GM23338 (cell line): ENCODE measurements at regions not wholly inside any gene's neighbourhood (a gene's known extent, or its start where the extent isn't known, plus 50 kb on each side); places are given as distances from the start of the nearest gene placed in this dataset.
A peak's percentile ranks its signal among the peaks of the same experiment; 100 is the strongest.

Source experiments
- ATAC-seq: fragments of 200-7000 bp; cut with Tn5 transposase; 3 replicates; pipeline ENCODE4 v1.9.1; 2020
- DNase-seq: peaks from one replicate; pipeline ENCODE4 v3.0.0-alpha.2; 2015; ENCODE audit warnings: low spot score
- H2AFZ ChIP-seq: fragments of 200-600 bp; sonication (generic); 2 replicates; pipeline ENCODE4 v1.8.0; 2016; ENCODE audit warnings: antibody characterized with exemption, mild to moderate bottlenecking, moderate library complexity
- H3F3A ChIP-seq: fragments of 200-600 bp; sonication (generic); replicated peaks from 2 replicates; pipeline ENCODE4 v1.8.0; 2017; ENCODE audit warnings: antibody characterized with exemption, mixed run types, low read depth
- H3K27ac ChIP-seq: fragments of 200-600 bp; sonication (generic); 2 replicates; pipeline ENCODE4 v1.6.1; 2016; ENCODE audit warnings: low read depth
- H3K27me3 ChIP-seq: fragments of 200-600 bp; sonication (generic); 2 replicates; pipeline ENCODE4 v1.8.0; 2016; ENCODE audit warnings: mild to moderate bottlenecking, mixed run types, moderate library complexity; ENCODE audit not compliant: insufficient read depth
- H3K36me3 ChIP-seq: fragments of 200-600 bp; sonication (generic); 2 replicates; pipeline ENCODE4 v1.8.0; 2016; ENCODE audit warnings: mild to moderate bottlenecking; ENCODE audit not compliant: insufficient read depth
- H3K4me1 ChIP-seq: fragments of 200-600 bp; sonication (generic); 2 replicates; pipeline ENCODE4 v1.8.0; 2016; ENCODE audit warnings: mild to moderate bottlenecking, moderate library complexity; ENCODE audit not compliant: insufficient read depth
- H3K4me2 ChIP-seq: fragments of 200-600 bp; sonication (generic); 2 replicates; pipeline ENCODE4 v1.7.1; 2017; ENCODE audit warnings: mixed run types
- H3K4me3 ChIP-seq: fragments of 200-600 bp; sonication (generic); 2 replicates; pipeline ENCODE4 v1.6.1; 2016; ENCODE audit warnings: mixed run types
- H3K79me2 ChIP-seq: fragments of 200-600 bp; sonication (generic); replicated peaks from 2 replicates; pipeline ENCODE4 v1.8.0; 2017; ENCODE audit warnings: mild to moderate bottlenecking; ENCODE audit not compliant: insufficient read depth
- H3K9me2 ChIP-seq: fragments of 200-600 bp; sonication (generic); 2 replicates; pipeline ENCODE4 v1.8.0; 2017; ENCODE audit not compliant: insufficient read depth
- H4K20me1 ChIP-seq: fragments of 200-600 bp; sonication (generic); replicated peaks from 2 replicates; pipeline ENCODE4 v1.8.0; 2017; ENCODE audit warnings: mild to moderate bottlenecking; ENCODE audit not compliant: insufficient read depth
- H3K27ac Mint-ChIP-seq: 2 replicates; pipeline ENCODE4 v1.8.0; 2020; ENCODE audit warnings: inconsistent platforms, mild to moderate bottlenecking, moderate library complexity, mixed read lengths
- H3K27me3 Mint-ChIP-seq: 3 replicates; pipeline ENCODE4 v1.8.0; 2022; ENCODE audit warnings: low read depth, mild to moderate bottlenecking, moderate library complexity, mixed read lengths, inconsistent platforms; ENCODE audit not compliant: insufficient read depth, poor library complexity
- H3K36me3 Mint-ChIP-seq: 3 replicates; pipeline ENCODE4 v1.8.0; 2021; ENCODE audit warnings: low read depth, mild to moderate bottlenecking, inconsistent platforms, moderate library complexity, mixed read lengths
- H3K4me1 Mint-ChIP-seq: 3 replicates; pipeline ENCODE4 v1.8.0; 2020; ENCODE audit warnings: mild to moderate bottlenecking, inconsistent platforms, mixed read lengths
- H3K4me3 Mint-ChIP-seq: 3 replicates; pipeline ENCODE4 v1.8.0; 2021; ENCODE audit warnings: moderate library complexity, mild to moderate bottlenecking, inconsistent platforms, mixed read lengths
- H3K9me3 Mint-ChIP-seq: 3 replicates; pipeline ENCODE4 v1.8.0; 2020; ENCODE audit warnings: moderate library complexity, mild to moderate bottlenecking, inconsistent platforms, mixed read lengths
- CREB1 ChIP-seq: fragments of 250-450 bp; sonication (Bioruptor Pico); IDR thresholded peaks from 2 replicates; pipeline ENCODE4 v1.5.0; 2020; ENCODE audit warnings: low read depth, mild to moderate bottlenecking, moderate library complexity
- CTCF ChIP-seq, 2 experiments: fragments of 200-600 bp in 1 of 2; sonication (generic) in 1 of 2; conservative IDR thresholded peaks; 2 replicates each; pipeline versions ENCODE4 v1.5.1 to v1.6.1; 2016 to 2017; ENCODE audit warnings: antibody characterized with exemption in 2 of 2, low read depth in 2 of 2, mild to moderate bottlenecking in 2 of 2, moderate library complexity in 1 of 2
- ETS1 ChIP-seq: IDR thresholded peaks from 2 replicates; pipeline ENCODE4 v1.6.1; 2016; ENCODE audit warnings: antibody characterized with exemption
- EZH2 ChIP-seq: fragments of 200-600 bp; sonication (generic); IDR thresholded peaks from one replicate; pipeline ENCODE4 v1.8.0; 2017; ENCODE audit warnings: antibody characterized with exemption, mild to moderate bottlenecking, low read depth; ENCODE audit not compliant: unreplicated experiment
- EZH2phosphoT487 ChIP-seq: fragments of 200-600 bp; sonication (generic); IDR thresholded peaks from one replicate; pipeline ENCODE4 v1.8.1; 2018; ENCODE audit warnings: antibody characterized with exemption; ENCODE audit not compliant: unreplicated experiment
- JUNB ChIP-seq: IDR thresholded peaks from one replicate; pipeline ENCODE4 v1.6.1; 2016; ENCODE audit warnings: antibody characterized with exemption; ENCODE audit not compliant: unreplicated experiment
- NANOG ChIP-seq: IDR thresholded peaks from 2 replicates; pipeline ENCODE4 v1.6.1; 2016; ENCODE audit warnings: antibody characterized with exemption, borderline replicate concordance
- POLR2AphosphoS5 ChIP-seq: IDR thresholded peaks from 2 replicates; pipeline ENCODE4 v1.6.1; 2016; ENCODE audit warnings: antibody characterized with exemption, low read depth
- REST ChIP-seq: IDR thresholded peaks from one replicate; pipeline ENCODE4 v1.6.1; 2018; ENCODE audit warnings: antibody characterized with exemption; ENCODE audit not compliant: unreplicated experiment
- STAT1 ChIP-seq: IDR thresholded peaks from one replicate; pipeline ENCODE4 v1.6.1; 2016; ENCODE audit warnings: antibody characterized with exemption; ENCODE audit not compliant: unreplicated experiment
- ZNF114 ChIP-seq: fragments of 250-450 bp; sonication (Bioruptor Pico); IDR thresholded peaks from 2 replicates; pipeline ENCODE4 v1.5.0; 2020; ENCODE audit warnings: mild to moderate bottlenecking, moderate library complexity
- ZNF331 ChIP-seq: fragments of 250-450 bp; sonication (Bioruptor Pico); IDR thresholded peaks from 2 replicates; pipeline ENCODE4 v1.5.0; 2020; ENCODE audit warnings: low read depth, mild to moderate bottlenecking, moderate library complexity
- TF ChIP-seq, protein P1 (sequence below): fragments of 250-450 bp; sonication (Bioruptor Pico); IDR thresholded peaks from 2 replicates; pipeline ENCODE4 v1.5.0; 2020; ENCODE audit warnings: mild to moderate bottlenecking, moderate library complexity

GRCh38 chr11:106218106-106218505 lies 140.6 kb downstream of the AASDHPPT start:
- no peak overlapping the region for H3K4me3 Mint-ChIP-seq
- Histone ChIP-seq H3K4me3 (no peak overlapping the region), H3K79me2 (no peaks in the 10 kb centered on the region), H2AFZ (peak overlapping the region; percentile 3; the same call in 1 of the 2 replicates), H3K4me2 (no peak overlapping the region), H4K20me1 (no peaks in the 10 kb centered on the region), H3K9me2 (peaks cover 7% of the 10 kb centered on the region; the same call in 1 of the 2 replicates), H3K27me3 (no peaks in the 10 kb centered on the region), H3K27ac (no peak overlapping the region), H3K36me3 (peaks cover 6% of the 10 kb centered on the region; the same call in 1 of the 2 replicates), H3K4me1 (no peaks in the 10 kb centered on the region), H3F3A (no peaks in the 10 kb centered on the region)
- TF ChIP-seq JUNB (no peak), ETS1 (no peak), EZH2 (no peak), EZH2phosphoT487 (no peak), REST (no peak), CTCF (conservative IDR thresholded peaks at IDR 0.05; ENCODE audit: low read depth in 2 of 2) (no peak), POLR2AphosphoS5 (no peak), NANOG (no peak), ZNF114 (no peak), ZNF331 (CRISPR knock-in tag) (no peak), STAT1 (no peak), CREB1 (no peak)
- TF ChIP-seq, protein P1, sequence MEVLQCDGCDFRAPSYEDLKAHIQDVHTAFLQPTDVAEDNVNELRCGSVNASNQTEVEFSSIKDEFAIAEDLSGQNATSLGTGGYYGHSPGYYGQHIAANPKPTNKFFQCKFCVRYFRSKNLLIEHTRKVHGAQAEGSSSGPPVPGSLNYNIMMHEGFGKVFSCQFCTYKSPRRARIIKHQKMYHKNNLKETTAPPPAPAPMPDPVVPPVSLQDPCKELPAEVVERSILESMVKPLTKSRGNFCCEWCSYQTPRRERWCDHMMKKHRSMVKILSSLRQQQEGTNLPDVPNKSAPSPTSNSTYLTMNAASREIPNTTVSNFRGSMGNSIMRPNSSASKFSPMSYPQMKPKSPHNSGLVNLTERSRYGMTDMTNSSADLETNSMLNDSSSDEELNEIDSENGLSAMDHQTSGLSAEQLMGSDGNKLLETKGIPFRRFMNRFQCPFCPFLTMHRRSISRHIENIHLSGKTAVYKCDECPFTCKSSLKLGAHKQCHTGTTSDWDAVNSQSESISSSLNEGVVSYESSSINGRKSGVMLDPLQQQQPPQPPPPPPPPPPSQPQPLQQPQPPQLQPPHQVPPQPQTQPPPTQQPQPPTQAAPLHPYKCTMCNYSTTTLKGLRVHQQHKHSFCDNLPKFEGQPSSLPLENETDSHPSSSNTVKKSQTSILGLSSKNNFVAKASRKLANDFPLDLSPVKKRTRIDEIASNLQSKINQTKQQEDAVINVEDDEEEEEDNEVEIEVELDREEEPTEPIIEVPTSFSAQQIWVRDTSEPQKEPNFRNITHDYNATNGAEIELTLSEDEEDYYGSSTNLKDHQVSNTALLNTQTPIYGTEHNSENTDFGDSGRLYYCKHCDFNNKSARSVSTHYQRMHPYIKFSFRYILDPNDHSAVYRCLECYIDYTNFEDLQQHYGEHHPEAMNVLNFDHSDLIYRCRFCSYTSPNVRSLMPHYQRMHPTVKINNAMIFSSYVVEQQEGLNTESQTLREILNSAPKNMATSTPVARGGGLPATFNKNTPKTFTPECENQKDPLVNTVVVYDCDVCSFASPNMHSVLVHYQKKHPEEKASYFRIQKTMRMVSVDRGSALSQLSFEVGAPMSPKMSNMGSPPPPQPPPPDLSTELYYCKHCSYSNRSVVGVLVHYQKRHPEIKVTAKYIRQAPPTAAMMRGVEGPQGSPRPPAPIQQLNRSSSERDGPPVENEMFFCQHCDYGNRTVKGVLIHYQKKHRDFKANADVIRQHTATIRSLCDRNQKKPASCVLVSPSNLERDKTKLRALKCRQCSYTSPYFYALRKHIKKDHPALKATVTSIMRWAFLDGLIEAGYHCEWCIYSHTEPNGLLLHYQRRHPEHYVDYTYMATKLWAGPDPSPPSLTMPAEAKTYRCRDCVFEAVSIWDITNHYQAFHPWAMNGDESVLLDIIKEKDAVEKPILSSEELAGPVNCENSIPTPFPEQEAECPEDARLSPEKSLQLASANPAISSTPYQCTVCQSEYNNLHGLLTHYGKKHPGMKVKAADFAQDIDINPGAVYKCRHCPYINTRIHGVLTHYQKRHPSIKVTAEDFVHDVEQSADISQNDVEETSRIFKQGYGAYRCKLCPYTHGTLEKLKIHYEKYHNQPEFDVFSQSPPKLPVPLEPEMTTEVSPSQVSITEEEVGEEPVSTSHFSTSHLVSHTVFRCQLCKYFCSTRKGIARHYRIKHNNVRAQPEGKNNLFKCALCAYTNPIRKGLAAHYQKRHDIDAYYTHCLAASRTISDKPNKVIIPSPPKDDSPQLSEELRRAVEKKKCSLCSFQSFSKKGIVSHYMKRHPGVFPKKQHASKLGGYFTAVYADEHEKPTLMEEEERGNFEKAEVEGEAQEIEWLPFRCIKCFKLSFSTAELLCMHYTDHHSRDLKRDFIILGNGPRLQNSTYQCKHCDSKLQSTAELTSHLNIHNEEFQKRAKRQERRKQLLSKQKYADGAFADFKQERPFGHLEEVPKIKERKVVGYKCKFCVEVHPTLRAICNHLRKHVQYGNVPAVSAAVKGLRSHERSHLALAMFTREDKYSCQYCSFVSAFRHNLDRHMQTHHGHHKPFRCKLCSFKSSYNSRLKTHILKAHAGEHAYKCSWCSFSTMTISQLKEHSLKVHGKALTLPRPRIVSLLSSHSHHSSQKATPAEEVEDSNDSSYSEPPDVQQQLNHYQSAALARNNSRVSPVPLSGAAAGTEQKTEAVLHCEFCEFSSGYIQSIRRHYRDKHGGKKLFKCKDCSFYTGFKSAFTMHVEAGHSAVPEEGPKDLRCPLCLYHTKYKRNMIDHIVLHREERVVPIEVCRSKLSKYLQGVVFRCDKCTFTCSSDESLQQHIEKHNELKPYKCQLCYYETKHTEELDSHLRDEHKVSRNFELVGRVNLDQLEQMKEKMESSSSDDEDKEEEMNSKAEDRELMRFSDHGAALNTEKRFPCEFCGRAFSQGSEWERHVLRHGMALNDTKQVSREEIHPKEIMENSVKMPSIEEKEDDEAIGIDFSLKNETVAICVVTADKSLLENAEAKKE (CRISPR knock-in tag): no peak
- no peak overlapping the region for H3K27ac Mint-ChIP-seq
- no peaks in the 10 kb centered on the region for H3K27me3 Mint-ChIP-seq
- H3K4me1 Mint-ChIP-seq: no peaks in the 10 kb centered on the region
- peaks cover 13% of the 10 kb centered on the region for H3K36me3 Mint-ChIP-seq
- peaks cover 28% of the 10 kb centered on the region for H3K9me3 Mint-ChIP-seq
- DNase-seq (peak; percentile 7), ATAC-seq (no peak; the same call in 2 of the 3 replicates)
